AG09319 (cell line): ENCODE measurements at regions not wholly inside any gene's neighbourhood (a gene's known extent, or its start where the extent isn't known, plus 50 kb on each side); places are given as distances from the start of the nearest gene placed in this dataset.
"Not testable (repeated sequence)": the region's sequence is repeated elsewhere in the genome, so short reads cannot be mapped to it uniquely, and the experiment has no call there.

Experiments
- DNase-seq: peaks from one replicate; pipeline ENCODE4 v3.0.0-alpha.2; 2010; ENCODE audit warnings: low read depth; ENCODE audit errors: extremely low read depth
- CTCF ChIP-seq: IDR thresholded peaks from 2 replicates; pipeline ENCODE4 v1.5.1; 2011; ENCODE audit warnings: low read depth, mild to moderate bottlenecking, inconsistent platforms, low read length, moderate library complexity

- no peak for DNase-seq
- no peak for TF ChIP-seq CTCF
Observed at GRCh38 chr5:56732121-56732520, 83.2 kb upstream of the MAP3K1 start.

- not testable (repeated sequence) for DNase-seq
Observed at GRCh38 chr5:56731473-56731872, 83.9 kb upstream of the MAP3K1 start.

- no peak for TF ChIP-seq CTCF
- no peak for DNase-seq
Observed at GRCh38 chr5:56729488-56729887, 85.9 kb upstream of the MAP3K1 start.

- TF ChIP-seq CTCF = no peak
Observed at GRCh38 chr5:56725711-56726411, 89.5 kb upstream of the MAP3K1 start.

GRCh38 chr5:56724857-56725256, 90.5 kb upstream of the MAP3K1 start:
- not testable (repeated sequence) for DNase-seq

More at GRCh38 chr5:56725711-56726411, 89.5 kb upstream of the MAP3K1 start:
- no peak for DNase-seq

GRCh38 chr5:56722317-56722716, 93.0 kb upstream of the MAP3K1 start:
- no peak for TF ChIP-seq CTCF
- no peak for DNase-seq

GRCh38 chr5:56717253-56717987, 97.9 kb upstream of the MAP3K1 start:
- DNase-seq = no peak
- TF ChIP-seq CTCF = no peak

GRCh38 chr5:56715986-56716385, 99.4 kb upstream of the MAP3K1 start:
- TF ChIP-seq CTCF = no peak
- no peak for DNase-seq
